K562 (cell line): ENCODE measurements at regions not wholly inside any gene's neighbourhood (a gene's known extent, or its start where the extent isn't known, plus 50 kb on each side); places are given as distances from the start of the nearest gene placed in this dataset.
A peak's percentile ranks its signal among the peaks of the same experiment; 100 is the strongest.

Source experiments
- ATAC-seq: fragments of 200-7000 bp; cut with Tn5 transposase; 3 replicates; pipeline ENCODE4 v1.9.1; 2020; ENCODE audit warnings: moderate library complexity
- BruUV-seq: library from RNA; stranded (reverse); fragments of 400-500 nt; replicated peaks from 2 replicates; lab custom pipeline; 2021; lab: Mats Ljungman, UMichigan
- CTCF ChIA-PET: fragments of 300-600 bp; formaldehyde crosslinking; extraction: SDS; loops from one replicate; lab custom pipeline; 2021; ENCODE audit warnings: low intra/inter-chr PET ratio; lab: Yijun Ruan, JAX
- POLR2A ChIA-PET: fragments of 300-600, 350-650 bp; sonication (Branson Sonifier 250); formaldehyde crosslinking; extraction: SDS; loops from one replicate; lab custom pipeline; 2021; ENCODE audit warnings: antibody characterized with exemption, inconsistent platforms; lab: Yijun Ruan, JAX
- DNase-seq, 4 experiments: peaks; one replicate each; pipeline versions ENCODE4 v3.0.0 to v3.0.0-alpha.2; 2011 to 2018; ENCODE audit warnings: low spot score in 3 of 4, mixed read lengths in 3 of 4; ENCODE audit errors: extremely low read depth in 1 of 4
- FAIRE-seq: peaks from 2 replicates; lab custom pipeline; 2011; peaks lifted over from hg19 to GRCh38; lab: Jason Lieb, UNC
- H2AFZ ChIP-seq: 2 replicates; pipeline ENCODE4 v1.6.0; 2011; ENCODE audit warnings: low read depth, low read length, control low read depth, inconsistent platforms
- H3K27ac ChIP-seq: fragments of 200-600 bp; 3 replicates; pipeline ENCODE4 v1.8.0; 2011; ENCODE audit warnings: low read depth, mild to moderate bottlenecking, control low read depth, inconsistent platforms, low read length, moderate library complexity, mixed read lengths; ENCODE audit errors: extremely low read depth
- H3K27me3 ChIP-seq, 2 experiments: fragments of 300-600 bp in 1 of 2; 2 replicates in 1 of 2; 3 replicates in 1 of 2; pipeline versions ENCODE4 v1.6.0 to v1.8.0; 2011; ENCODE audit warnings: inconsistent platforms in 2 of 2, low read length in 2 of 2, mild to moderate bottlenecking in 1 of 2, mixed read lengths in 1 of 2, moderate library complexity in 1 of 2; ENCODE audit not compliant: control insufficient read depth in 2 of 2, insufficient read depth in 2 of 2
- H3K36me3 ChIP-seq: fragments of 300-600 bp; 3 replicates; pipeline ENCODE4 v1.8.0; 2011; ENCODE audit warnings: mild to moderate bottlenecking, low read length, inconsistent platforms; ENCODE audit not compliant: control insufficient read depth, insufficient read depth
- H3K4me1 ChIP-seq, 2 experiments: fragments of 200-600 bp in 1 of 2; replicated peaks in 1 of 2; 2 replicates in 1 of 2; 3 replicates in 1 of 2; pipeline versions ENCODE4 v1.5.1 to v1.8.0; 2011; ENCODE audit warnings: inconsistent platforms in 2 of 2, low read length in 2 of 2, mild to moderate bottlenecking in 1 of 2, mixed read lengths in 1 of 2, moderate library complexity in 1 of 2; ENCODE audit not compliant: control insufficient read depth in 2 of 2, insufficient read depth in 2 of 2
- H3K4me2 ChIP-seq: 2 replicates; pipeline ENCODE4 v1.6.1; 2011; ENCODE audit warnings: low read length, control low read depth, inconsistent platforms, mixed read lengths; ENCODE audit not compliant: insufficient read depth
- H3K4me3 ChIP-seq: fragments of 200-600 bp; sonication (generic), shearing (Covaris generic); 2 replicates; pipeline ENCODE4 v1.5.1; 2016; ENCODE audit warnings: control low read depth, inconsistent platforms
- H3K79me2 ChIP-seq: fragments of 200-600 bp; 3 replicates; pipeline ENCODE4 v1.8.0; 2011; ENCODE audit warnings: low read length, inconsistent platforms; ENCODE audit not compliant: control insufficient read depth, insufficient read depth
- H3K9ac ChIP-seq, 2 experiments: 2 replicates each; pipeline versions ENCODE4 v1.6.0 to v1.6.1; 2011; ENCODE audit warnings: low read depth in 2 of 2, low read length in 2 of 2, control low read depth in 1 of 2, inconsistent platforms in 1 of 2, mild to moderate bottlenecking in 1 of 2, mixed read lengths in 1 of 2; ENCODE audit not compliant: insufficient read depth in 1 of 2
- H3K9me1 ChIP-seq: one replicate; pipeline ENCODE4 v1.6.0; 2011; ENCODE audit warnings: inconsistent platforms, mild to moderate bottlenecking, low read length, moderate library complexity; ENCODE audit not compliant: control insufficient read depth, insufficient read depth
- H3K9me3 ChIP-seq: replicated peaks from 2 replicates; pipeline ENCODE4 v1.5.1; 2011; ENCODE audit warnings: low read depth, low read length, inconsistent platforms; ENCODE audit not compliant: control insufficient read depth, insufficient read depth
- H4K20me1 ChIP-seq: replicated peaks from 2 replicates; pipeline ENCODE4 v1.6.1; 2011; ENCODE audit warnings: low read length, inconsistent platforms, mixed read lengths; ENCODE audit not compliant: control insufficient read depth, insufficient read depth
- CHD4 ChIP-seq: fragments of 200-600 bp; sonication (generic); IDR thresholded peaks from 3 replicates; pipeline ENCODE4 v1.6.1; 2012; ENCODE audit warnings: low read depth, mild to moderate bottlenecking, mixed read lengths, low read length, inconsistent platforms; ENCODE audit not compliant: insufficient read depth, insufficient replicate concordance, poor library complexity, severe bottlenecking
- FOXP1 ChIP-seq: sonication (generic); formaldehyde crosslinking; IDR thresholded peaks from 2 replicates; pipeline ENCODE4 v1.8.0; 2022; ENCODE audit warnings: mild to moderate bottlenecking, missing genetic modification reagents
- MAFG ChIP-seq: fragments of 450-650 bp; conservative IDR thresholded peaks from 2 replicates; pipeline ENCODE4 v1.6.1; 2016; ENCODE audit warnings: missing genetic modification characterization, missing compliant biosample characterization
- RFX1 ChIP-seq: fragments of 450-650 bp; IDR thresholded peaks from 2 replicates; pipeline ENCODE4 v1.6.1; 2016; ENCODE audit warnings: mild to moderate bottlenecking, moderate library complexity
- ZNF79 ChIP-seq: fragments of 250-450 bp; sonication (Bioruptor Pico); IDR thresholded peaks from 2 replicates; pipeline ENCODE4 v1.4.0; 2020; ENCODE audit warnings: low read depth, mild to moderate bottlenecking, moderate library complexity
- WGBS: fragments of 100-300 bp; shearing (Covaris generic); methylation state at CpG from one replicate; pipeline ENCODE4 v1.1.6; 2016; ENCODE audit warnings: low coverage, mixed read lengths; ENCODE audit not compliant: insufficient coverage; ENCODE audit errors: missing lambda C conversion rate; 5-methylcytosine and 5-hydroxymethylcytosine counted together
- in situ Hi-C: fragments of 300-500 bp; cut with MboI; formaldehyde crosslinking; loops from 4 replicates; pipeline ENCODE4 v1.15.0; 2018; ENCODE audit warnings: inconsistent platforms, mixed read lengths
- intact Hi-C: fragments of 100-400 bp; cut with micrococcal nuclease; formaldehyde crosslinking; loops from 2 replicates; pipeline ENCODE4 v1.14.2; 2022

DNA sequence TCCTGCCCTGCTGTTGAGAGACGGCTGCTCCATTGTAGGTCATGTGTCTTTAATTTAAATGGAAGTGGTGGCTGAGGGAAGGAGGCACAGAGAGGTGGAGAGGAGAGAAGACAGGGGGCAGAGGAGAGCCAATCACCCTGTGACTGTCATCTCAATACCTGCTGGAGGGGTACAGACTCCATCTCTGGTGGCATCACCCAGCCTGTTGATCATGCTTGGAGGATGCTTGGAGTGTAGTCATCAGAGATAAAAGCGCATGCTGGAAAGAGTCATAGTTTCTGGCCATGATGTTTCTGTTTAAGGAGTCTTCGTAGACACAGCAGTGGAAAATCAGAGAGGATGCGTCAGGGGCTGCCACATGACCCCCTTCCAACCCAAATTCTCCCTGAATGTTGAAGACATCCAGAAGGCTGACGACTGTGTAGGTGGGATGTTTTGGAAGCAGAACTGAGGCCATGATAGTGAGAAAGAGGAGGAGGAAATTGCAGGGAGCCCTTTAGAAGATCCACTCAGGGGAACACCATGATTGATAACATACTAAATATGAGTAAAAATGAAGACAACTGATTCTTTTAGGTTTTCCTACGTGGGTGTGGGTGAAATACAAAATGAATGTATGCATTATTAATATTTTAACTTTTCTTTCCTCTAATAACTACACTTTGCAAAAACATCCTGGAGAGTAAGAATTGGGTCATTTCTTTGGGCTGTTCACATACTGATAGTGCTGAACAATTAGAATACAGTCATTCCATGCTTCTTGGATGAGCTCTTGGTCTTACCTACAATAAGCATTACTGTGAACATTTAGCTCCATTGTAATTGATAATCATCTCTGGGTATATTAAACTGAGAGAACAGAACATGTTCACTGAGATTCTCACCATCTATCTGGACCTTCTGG lies 210.6 kb upstream of the ATP10A start:
- no peaks in the 10 kb centered on the region for H4K20me1 ChIP-seq
- H3K9me3 ChIP-seq = no peaks in the 10 kb centered on the region
- no peak for ATAC-seq
- WGBS = 0% methylated on average over 6 of the region's 6 CpGs
- TF ChIP-seq ZNF79 (CRISPR knock-in tag) (no peak), MAFG (no peak), FOXP1 (CRISPR knock-in tag) (no peak)
- TF ChIP-seq, all 486 proteins: peak for 0
- no peak overlapping the region for H2AFZ ChIP-seq
- no peaks in the 10 kb centered on the region for H3K79me2 ChIP-seq
- H3K36me3 ChIP-seq = no peaks in the 10 kb centered on the region
- CTCF ChIA-PET = no interaction called here
- no peaks in the 10 kb centered on the region for H3K4me1 ChIP-seq
- H3K9me1 ChIP-seq = no peaks in the 10 kb centered on the region
- H3K4me3 ChIP-seq = no peak overlapping the region
- intact Hi-C loops (no loop called here), in situ Hi-C loops (no loop called here)
- DNase-seq (no peak), FAIRE-seq (no peak)
- H3K4me2 ChIP-seq = no peak overlapping the region
- BruUV-seq = no TSS peak
- POLR2A ChIA-PET = no interaction called here
- H3K27me3 ChIP-seq = no peaks in the 10 kb centered on the region
- H3K27ac ChIP-seq = no peak overlapping the region
- H3K9ac ChIP-seq = no peak overlapping the region

GRCh38 chr15:26070095-26070532 lies 207.0 kb upstream of the ATP10A start:
- intact Hi-C loops = no loop called here
- ChIA-PET POLR2A (no interaction called here), CTCF (no interaction called here)

More at GRCh38 chr15:26070095-26070532, 207.0 kb upstream of the ATP10A start:
- Histone ChIP-seq H3K9me3 (no peaks in the 10 kb centered on the region), H4K20me1 (no peaks in the 10 kb centered on the region)
- BruUV-seq = no TSS peak
- TF ChIP-seq RFX1 = peak; percentile 81
- no peak for TF ChIP-seq CHD4
- TF ChIP-seq, all 486 proteins: peak for 1
- no peak for ATAC-seq
- FAIRE-seq = no peak
- Histone ChIP-seq H3K9ac (no peak overlapping the region), H3K4me3 (no peak overlapping the region), H3K4me1 (no peaks in the 10 kb centered on the region), H2AFZ (no peak overlapping the region), H3K36me3 (no peaks in the 10 kb centered on the region), H3K27me3 (no peaks in the 10 kb centered on the region), H3K27ac (no peak overlapping the region), H3K4me2 (no peak overlapping the region), H3K9me1 (no peaks in the 10 kb centered on the region), H3K79me2 (no peaks in the 10 kb centered on the region)
- WGBS = under 1% methylated on average over 8 of the region's 8 CpGs
- no peak for DNase-seq
- in situ Hi-C loops = no loop called here
